ENCODE measurements at regions not wholly inside any gene's neighbourhood (a gene's known extent, or its start where the extent isn't known, plus 50 kb on each side); places are given as distances from the start of the nearest gene placed in this dataset.

GRCh38 chr9:23587433-23587832, 238.6 kb downstream of the ELAVL2 start:
- H3K36me3 ChIP-seq (ENCODE audit: insufficient read depth, low read length), result no peaks in the 10 kb centered on the region
- peaks cover 13 to 37% (median 22%) of the 10 kb centered on the region in 3 donors for H3K4me1 Mint-ChIP-seq
- ChIA-PET POLR2A (no interaction called here), CTCF (no interaction called here)
- no peak overlapping the region for H3K4me3 ChIP-seq (ENCODE audit: low read length)
- H3K4me3 Mint-ChIP-seq, result no peak overlapping the region
- H3K27me3 Mint-ChIP-seq, result peaks cover 0 to 2% of the 10 kb centered on the region in 2 donors
- DNase-seq, result no peak
- peaks cover 0 to 2% (median 0%) of the 10 kb centered on the region in 5 donors for H3K9me3 Mint-ChIP-seq
- H3K27ac ChIP-seq (ENCODE audit: low read depth, low read length), result no peak overlapping the region
- H3K27ac Mint-ChIP-seq, result no peak overlapping the region
- H3K36me3 Mint-ChIP-seq, result peaks cover 0 to 2% (median 0%) of the 10 kb centered on the region in 3 donors
- H3K9me3 ChIP-seq (ENCODE audit: low read length), result no peaks in the 10 kb centered on the region
- H3K27me3 ChIP-seq (ENCODE audit: insufficient read depth, low read length, poor library complexity, severe bottlenecking), result no peaks in the 10 kb centered on the region
- no peaks in the 10 kb centered on the region for H3K4me1 ChIP-seq (ENCODE audit: insufficient read depth, low read length)

GRCh38 chr9:23587903-23588302, 238.1 kb downstream of the ELAVL2 start:
- Mint-ChIP-seq H3K36me3 (peaks cover 0 to 2% (median 0%) of the 10 kb centered on the region in 3 donors), H3K9me3 (peaks cover 0 to 2% (median 0%) of the 10 kb centered on the region in 5 donors), H3K4me1 (peaks cover 13 to 37% (median 22%) of the 10 kb centered on the region in 3 donors), H3K4me3 (no peak overlapping the region), H3K27ac (no peak overlapping the region), H3K27me3 (no peaks in the 10 kb centered on the region)
- Histone ChIP-seq H3K27ac (ENCODE audit: low read depth, low read length) (no peak overlapping the region), H3K4me1 (ENCODE audit: insufficient read depth, low read length) (no peaks in the 10 kb centered on the region), H3K9me3 (ENCODE audit: low read length) (no peaks in the 10 kb centered on the region), H3K27me3 (ENCODE audit: insufficient read depth, low read length, poor library complexity, severe bottlenecking) (no peaks in the 10 kb centered on the region), H3K4me3 (ENCODE audit: low read length) (no peak overlapping the region), H3K36me3 (ENCODE audit: insufficient read depth, low read length) (no peaks in the 10 kb centered on the region)
- no peak for DNase-seq
- ChIA-PET CTCF (no interaction called here), POLR2A (no interaction called here)

GRCh38 chr9:23590276-23591000, 235.6 kb downstream of the ELAVL2 start:
- POLR2A ChIA-PET, result no interaction called here
- CTCF ChIA-PET, result no interaction called here
- H3K9me3 Mint-ChIP-seq, result peaks cover 0 to 2% (median 0%) of the 10 kb centered on the region in 5 donors
- Histone ChIP-seq H3K4me1 (ENCODE audit: insufficient read depth, low read length) (no peaks in the 10 kb centered on the region), H3K27me3 (ENCODE audit: insufficient read depth, low read length, poor library complexity, severe bottlenecking) (no peaks in the 10 kb centered on the region), H3K4me3 (ENCODE audit: low read length) (peak overlapping the region; percentile 26), H3K36me3 (ENCODE audit: insufficient read depth, low read length) (no peaks in the 10 kb centered on the region), H3K9me3 (ENCODE audit: low read length) (no peaks in the 10 kb centered on the region), H3K27ac (ENCODE audit: low read depth, low read length) (no peak overlapping the region)
- H3K4me1 Mint-ChIP-seq, result peaks cover 13 to 37% (median 22%) of the 10 kb centered on the region in 3 donors
- DNase-seq, result no peak
- peak overlapping the region; percentile 59 to 75 (median 67) for H3K4me3 Mint-ChIP-seq
- peaks cover 0 to 2% (median 0%) of the 10 kb centered on the region in 3 donors for H3K36me3 Mint-ChIP-seq
- H3K27ac Mint-ChIP-seq, result peak overlapping the region in 5 of 8 donors; percentile 24 to 65 (median 42)
- H3K27me3 Mint-ChIP-seq, result no peaks in the 10 kb centered on the region

- Histone ChIP-seq H3K9me3 (ENCODE audit: low read length) (no peaks in the 10 kb centered on the region), H3K27ac (ENCODE audit: low read depth, low read length) (no peak overlapping the region), H3K36me3 (ENCODE audit: insufficient read depth, low read length) (no peaks in the 10 kb centered on the region), H3K27me3 (ENCODE audit: insufficient read depth, low read length, poor library complexity, severe bottlenecking) (no peaks in the 10 kb centered on the region), H3K4me1 (ENCODE audit: insufficient read depth, low read length) (no peaks in the 10 kb centered on the region), H3K4me3 (ENCODE audit: low read length) (no peak overlapping the region)
- Mint-ChIP-seq H3K36me3 (peaks cover 0 to 2% (median 0%) of the 10 kb centered on the region in 3 donors), H3K4me1 (peaks cover 13 to 25% (median 17%) of the 10 kb centered on the region in 3 donors), H3K27ac (no peak overlapping the region), H3K9me3 (peaks cover 0 to 4% (median 0%) of the 10 kb centered on the region in 5 donors), H3K27me3 (no peaks in the 10 kb centered on the region), H3K4me3 (no peak overlapping the region)
- POLR2A ChIA-PET, result no interaction called here
- DNase-seq, result no peak
- CTCF ChIA-PET, result no interaction called here
These were observed 231.6 kb downstream of the ELAVL2 start for GRCh38 chr9:23594421-23594820.

GRCh38 chr9:23596913-23597634, 229.0 kb downstream of the ELAVL2 start:
- no peak overlapping the region for H3K4me3 Mint-ChIP-seq

GRCh38 chr9:23598994-23599393, 227.0 kb downstream of the ELAVL2 start:
- Histone ChIP-seq H3K27ac (ENCODE audit: low read depth, low read length) (no peak overlapping the region), H3K27me3 (ENCODE audit: insufficient read depth, low read length, poor library complexity, severe bottlenecking) (no peaks in the 10 kb centered on the region), H3K9me3 (ENCODE audit: low read length) (no peaks in the 10 kb centered on the region), H3K4me1 (ENCODE audit: insufficient read depth, low read length) (no peaks in the 10 kb centered on the region), H3K4me3 (ENCODE audit: low read length) (no peak overlapping the region), H3K36me3 (ENCODE audit: insufficient read depth, low read length) (no peaks in the 10 kb centered on the region)
- Mint-ChIP-seq H3K4me3 (no peak overlapping the region), H3K36me3 (no peaks in the 10 kb centered on the region), H3K4me1 (no peaks in the 10 kb centered on the region), H3K9me3 (peaks cover 0 to 7% (median 0%) of the 10 kb centered on the region in 5 donors), H3K27me3 (no peaks in the 10 kb centered on the region), H3K27ac (no peak overlapping the region)
- DNase-seq, result no peak
- ChIA-PET POLR2A (no interaction called here), CTCF (no interaction called here)

More at GRCh38 chr9:23596913-23597634, 229.0 kb downstream of the ELAVL2 start:
- no peak overlapping the region for H3K27ac ChIP-seq (ENCODE audit: low read depth, low read length)
- no peak overlapping the region for H3K4me3 ChIP-seq (ENCODE audit: low read length)
- H3K27me3 Mint-ChIP-seq, result no peaks in the 10 kb centered on the region
- H3K27me3 ChIP-seq (ENCODE audit: insufficient read depth, low read length, poor library complexity, severe bottlenecking), result no peaks in the 10 kb centered on the region
- DNase-seq, result no peak
- H3K9me3 Mint-ChIP-seq, result peaks cover 0 to 7% (median 0%) of the 10 kb centered on the region in 5 donors
- H3K4me1 Mint-ChIP-seq, result no peaks in the 10 kb centered on the region
- no peaks in the 10 kb centered on the region for H3K9me3 ChIP-seq (ENCODE audit: low read length)
- H3K4me1 ChIP-seq (ENCODE audit: insufficient read depth, low read length), result no peaks in the 10 kb centered on the region
- CTCF ChIA-PET, result no interaction called here
- H3K36me3 ChIP-seq (ENCODE audit: insufficient read depth, low read length), result no peaks in the 10 kb centered on the region
- POLR2A ChIA-PET, result no interaction called here
- no peak overlapping the region for H3K27ac Mint-ChIP-seq
- H3K36me3 Mint-ChIP-seq, result no peaks in the 10 kb centered on the region

- Mint-ChIP-seq H3K9me3 (peaks cover 0 to 3% (median 0%) of the 10 kb centered on the region in 5 donors), H3K4me3 (no peak overlapping the region), H3K27ac (no peak overlapping the region), H3K27me3 (no peaks in the 10 kb centered on the region), H3K4me1 (no peaks in the 10 kb centered on the region), H3K36me3 (no peaks in the 10 kb centered on the region)
- ChIA-PET CTCF (no interaction called here), POLR2A (no interaction called here)
- Histone ChIP-seq H3K4me1 (ENCODE audit: insufficient read depth, low read length) (no peaks in the 10 kb centered on the region), H3K27me3 (ENCODE audit: insufficient read depth, low read length, poor library complexity, severe bottlenecking) (no peaks in the 10 kb centered on the region), H3K36me3 (ENCODE audit: insufficient read depth, low read length) (no peaks in the 10 kb centered on the region), H3K27ac (ENCODE audit: low read depth, low read length) (no peak overlapping the region), H3K4me3 (ENCODE audit: low read length) (no peak overlapping the region), H3K9me3 (ENCODE audit: low read length) (no peaks in the 10 kb centered on the region)
- DNase-seq, result no peak
These were observed 222.7 kb downstream of the ELAVL2 start for GRCh38 chr9:23603311-23603710.

- Histone ChIP-seq H3K36me3 (ENCODE audit: insufficient read depth, low read length) (no peaks in the 10 kb centered on the region), H3K9me3 (ENCODE audit: low read length) (no peaks in the 10 kb centered on the region), H3K27me3 (ENCODE audit: insufficient read depth, low read length, poor library complexity, severe bottlenecking) (no peaks in the 10 kb centered on the region), H3K4me3 (ENCODE audit: low read length) (no peak overlapping the region), H3K4me1 (ENCODE audit: insufficient read depth, low read length) (no peaks in the 10 kb centered on the region), H3K27ac (ENCODE audit: low read depth, low read length) (no peak overlapping the region)
- DNase-seq, result no peak
- Mint-ChIP-seq H3K4me1 (no peaks in the 10 kb centered on the region), H3K27ac (no peak overlapping the region), H3K27me3 (no peaks in the 10 kb centered on the region), H3K36me3 (no peaks in the 10 kb centered on the region), H3K4me3 (no peak overlapping the region), H3K9me3 (peaks cover 0 to 2% (median 0%) of the 10 kb centered on the region in 5 donors)
- POLR2A ChIA-PET, result no interaction called here
- CTCF ChIA-PET, result no interaction called here
These were observed 219.9 kb downstream of the ELAVL2 start for GRCh38 chr9:23606107-23606506.
